ENCODE measurements at regions not wholly inside any gene's neighbourhood (a gene's known extent, or its start where the extent isn't known, plus 50 kb on each side); places are given as distances from the start of the nearest gene placed in this dataset.

DNA sequence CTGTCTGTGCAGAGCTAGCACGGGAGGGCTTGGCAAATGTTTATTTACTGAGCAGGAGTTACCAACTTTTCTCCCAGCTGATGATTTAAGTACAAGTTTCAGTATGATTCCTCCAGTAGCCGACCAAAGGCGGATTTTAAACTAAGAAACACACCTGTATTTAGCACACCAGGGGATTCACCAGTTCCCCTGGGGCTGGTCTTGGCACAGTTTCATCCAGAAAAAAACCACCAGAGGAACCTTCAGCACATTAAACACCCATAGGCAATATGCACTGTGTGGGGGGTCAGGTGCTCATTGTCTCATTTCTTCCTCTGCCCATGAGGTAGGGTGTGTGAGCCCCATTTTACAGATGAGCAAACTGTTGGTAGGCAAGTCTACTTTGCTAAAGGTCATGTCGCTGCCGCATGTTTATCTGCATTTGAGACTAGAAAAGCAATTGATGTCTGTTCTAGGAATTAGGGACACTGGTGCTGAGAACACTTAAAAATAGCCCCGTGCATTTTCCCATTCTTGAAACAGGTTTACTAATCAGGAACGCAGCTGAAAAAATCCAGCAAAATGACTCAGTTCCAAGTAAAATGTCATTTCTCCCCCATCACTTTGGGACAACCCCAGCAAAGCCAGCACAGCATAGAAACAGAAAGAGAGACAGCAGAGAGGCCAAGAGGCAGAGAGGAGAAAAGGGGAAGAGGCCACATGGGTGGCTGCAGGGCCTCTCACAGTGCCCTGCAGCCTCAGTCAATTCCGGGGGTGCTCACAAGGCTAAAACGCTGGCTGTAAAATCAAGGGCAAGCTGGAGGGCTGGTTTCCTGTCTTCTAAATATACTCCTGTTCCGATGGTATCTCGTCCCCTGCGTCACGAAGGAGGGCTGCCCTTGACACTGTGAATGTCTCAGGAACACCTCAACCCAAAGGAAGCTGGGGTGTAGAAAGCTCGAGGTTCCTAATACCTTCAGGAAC lies 166.8 kb upstream of the ID2 start:
- ATAC-seq (ENCODE audit: low read depth in 2 of 2) (peak; percentile 91 to 94), DNase-seq (peak; percentile 39)
- peaks cover 14 to 35% (median 18%) of the 10 kb centered on the region in 7 donors for H3K9me3 Mint-ChIP-seq
- peak overlapping the region in 2 of 6 donors; percentile 35 to 49 for H3K27ac Mint-ChIP-seq
- H3K4me3 Mint-ChIP-seq = peak overlapping the region in 6 of 8 donors; percentile 0 to 76 (median 42)
- peaks cover 18 to 26% (median 24%) of the 10 kb centered on the region in 3 donors for H3K4me1 Mint-ChIP-seq
- peaks cover 6 to 17% of the 10 kb centered on the region in 2 donors for H3K36me3 Mint-ChIP-seq
- H3K27me3 Mint-ChIP-seq = peaks cover 67 to 88% (median 85%) of the 10 kb centered on the region in 3 donors

DNA sequence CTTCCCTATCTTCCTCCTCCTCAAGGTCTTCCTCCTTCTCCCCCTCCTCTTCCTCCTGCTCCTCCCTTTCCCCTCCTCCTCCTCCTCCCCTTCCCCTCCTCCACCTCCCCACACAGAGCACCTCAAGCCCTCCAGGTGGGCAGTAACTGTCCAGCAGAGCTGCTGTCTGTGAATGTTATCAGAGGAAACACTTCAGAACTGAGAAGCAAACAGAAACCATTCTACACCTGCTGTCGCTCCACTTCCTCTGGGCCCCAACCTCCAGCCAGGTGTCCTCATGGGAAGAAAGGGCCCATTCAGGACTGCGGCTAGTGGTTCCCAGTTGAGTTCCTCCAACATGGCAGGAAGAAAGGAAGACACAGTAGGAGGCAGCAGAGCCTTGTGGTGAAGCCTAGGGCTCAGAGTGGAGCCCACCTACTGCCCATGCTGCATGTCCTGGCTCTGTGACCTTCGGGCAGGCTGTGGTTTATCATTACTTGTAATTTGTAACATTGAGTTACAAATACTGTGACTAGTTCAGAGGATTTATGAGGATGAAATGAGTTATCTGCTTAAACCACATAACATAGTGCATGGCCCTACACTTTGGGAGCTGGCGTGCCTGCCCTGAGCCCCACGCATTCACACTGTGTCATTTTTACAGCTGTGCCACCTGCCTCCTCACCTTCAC lies 165.9 kb upstream of the ID2 start:
- H3K36me3 Mint-ChIP-seq = peaks cover 4 to 10% of the 10 kb centered on the region in 2 donors
- ATAC-seq (ENCODE audit: low read depth in 2 of 2) (no peak), DNase-seq (no peak)
- no peak overlapping the region for H3K27ac Mint-ChIP-seq
- peaks cover 12 to 27% (median 16%) of the 10 kb centered on the region in 7 donors for H3K9me3 Mint-ChIP-seq
- peaks cover 18 to 26% (median 24%) of the 10 kb centered on the region in 3 donors for H3K4me1 Mint-ChIP-seq
- peaks cover 67 to 88% (median 85%) of the 10 kb centered on the region in 3 donors for H3K27me3 Mint-ChIP-seq
- H3K4me3 Mint-ChIP-seq = no peak overlapping the region

DNA sequence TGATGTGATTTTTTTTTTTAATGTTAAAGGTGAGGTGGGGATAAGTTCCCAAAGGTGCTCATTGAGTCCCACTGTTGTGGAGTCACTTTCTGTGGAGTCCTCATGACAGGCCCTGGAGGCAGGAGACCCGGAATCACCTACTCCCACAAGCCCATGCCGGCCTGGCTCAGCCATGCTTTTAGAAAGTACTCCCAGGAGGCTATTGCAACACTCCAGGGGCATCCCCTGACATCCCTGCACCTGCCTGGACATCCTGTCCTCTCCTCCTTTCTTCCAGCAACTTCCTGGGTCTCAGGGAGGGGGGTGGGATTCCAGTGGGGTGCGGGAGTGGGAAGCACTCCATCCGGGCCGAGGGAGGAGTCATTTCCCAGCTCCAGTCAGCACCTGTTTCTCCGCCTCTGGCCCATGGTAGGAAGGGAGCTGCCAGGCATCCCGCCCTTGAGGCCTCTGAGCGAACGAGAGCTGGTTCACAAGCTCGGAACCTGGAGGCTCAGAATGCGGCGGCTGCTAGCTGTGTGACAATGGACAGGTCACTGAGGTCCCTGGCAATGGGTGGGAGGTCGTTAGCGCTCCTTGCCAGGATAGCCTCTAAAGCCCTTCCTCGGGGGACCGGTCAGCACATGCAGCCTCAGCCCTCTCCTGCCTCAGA lies 163.9 kb upstream of the ID2 start:
- peaks cover 4 to 9% of the 10 kb centered on the region in 2 donors for H3K36me3 Mint-ChIP-seq
- H3K27me3 Mint-ChIP-seq = peaks cover 65 to 84% (median 82%) of the 10 kb centered on the region in 3 donors
- H3K9me3 Mint-ChIP-seq = peaks cover 12 to 30% (median 18%) of the 10 kb centered on the region in 7 donors
- peak overlapping the region in 1 of 8 donors; percentile 31 for H3K4me3 Mint-ChIP-seq
- H3K27ac Mint-ChIP-seq = no peak overlapping the region
- ATAC-seq (ENCODE audit: low read depth in 2 of 2) (no peak), DNase-seq (no peak)
- peaks cover 27 to 34% (median 29%) of the 10 kb centered on the region in 3 donors for H3K4me1 Mint-ChIP-seq

DNA sequence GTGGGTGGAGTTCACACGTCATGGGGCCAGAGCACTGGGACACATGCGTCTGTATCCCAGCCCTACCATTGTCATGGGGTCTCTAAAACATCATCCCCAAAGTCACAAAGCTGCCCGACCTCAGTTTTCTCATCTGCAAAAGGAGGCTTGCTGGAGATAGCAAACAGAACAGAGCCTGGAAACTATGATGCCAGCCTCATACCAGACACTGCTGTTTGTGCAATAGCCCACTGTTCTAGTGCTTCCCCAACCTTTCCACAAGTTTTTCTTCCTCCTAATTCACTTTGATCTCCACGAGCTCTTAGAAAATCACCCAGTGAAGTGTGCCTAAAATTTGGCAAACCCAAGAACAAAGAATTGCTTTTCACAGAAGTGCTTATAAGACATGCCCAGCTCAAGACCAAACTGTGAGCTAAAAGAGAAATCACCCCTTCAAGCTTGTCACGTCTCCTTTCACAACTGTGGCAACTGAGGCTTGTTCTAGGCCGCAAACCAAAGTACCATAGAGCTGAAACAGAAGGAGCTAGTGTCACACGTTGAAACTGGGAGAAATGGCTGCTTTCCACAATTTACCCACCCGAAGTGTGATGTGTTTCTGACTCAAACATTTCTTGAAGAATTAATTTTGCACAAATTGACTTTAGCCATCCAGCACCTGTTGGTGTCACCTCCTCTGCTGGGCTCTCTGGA lies 162.7 kb upstream of the ID2 start:
- no peak overlapping the region for H3K4me3 Mint-ChIP-seq
- H3K9me3 Mint-ChIP-seq = peaks cover 5 to 19% (median 9%) of the 10 kb centered on the region in 7 donors
- H3K27ac Mint-ChIP-seq = no peak overlapping the region
- H3K27me3 Mint-ChIP-seq = peaks cover 66 to 84% (median 82%) of the 10 kb centered on the region in 3 donors
- no peaks in the 10 kb centered on the region for H3K36me3 Mint-ChIP-seq
- H3K4me1 Mint-ChIP-seq = peaks cover 26 to 36% (median 30%) of the 10 kb centered on the region in 3 donors
- no peak for ATAC-seq (ENCODE audit: low read depth in 2 of 2)
- DNase-seq = no peak

DNA sequence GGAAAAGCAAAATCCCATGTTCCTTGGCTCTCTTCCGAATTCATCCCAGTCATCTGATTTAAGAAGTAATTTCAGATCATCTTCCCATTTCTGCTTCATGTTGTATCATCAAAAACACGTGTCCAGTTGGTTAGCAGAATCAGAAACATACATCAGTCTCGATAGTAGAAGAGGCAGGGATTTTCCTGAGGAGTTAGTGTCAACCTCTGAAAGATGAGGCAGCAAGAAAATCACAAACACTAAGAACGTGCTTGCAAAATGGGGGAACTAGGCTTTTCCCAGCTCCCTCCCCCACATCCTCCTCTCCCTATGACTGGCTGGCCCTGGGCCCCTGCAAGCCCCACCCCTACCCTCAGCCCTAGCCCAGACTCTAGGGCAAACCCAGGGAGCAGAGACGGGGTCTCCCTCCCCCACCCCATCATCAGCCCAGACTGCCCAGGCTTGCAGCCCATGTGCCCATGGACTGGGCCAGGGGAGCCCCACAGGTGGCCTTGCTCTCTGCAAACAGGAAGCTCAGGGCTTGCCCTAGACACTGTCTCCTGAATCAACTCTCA lies 161.0 kb upstream of the ID2 start:
- no peak for DNase-seq
- no peaks in the 10 kb centered on the region for H3K36me3 Mint-ChIP-seq
- H3K4me3 Mint-ChIP-seq = no peak overlapping the region
- H3K4me1 Mint-ChIP-seq = peaks cover 24 to 29% (median 24%) of the 10 kb centered on the region in 3 donors
- H3K27me3 Mint-ChIP-seq = peaks cover 58 to 76% (median 69%) of the 10 kb centered on the region in 3 donors
- H3K9me3 Mint-ChIP-seq = peaks cover 0 to 8% (median 0%) of the 10 kb centered on the region in 7 donors
- no peak overlapping the region for H3K27ac Mint-ChIP-seq
- ATAC-seq (ENCODE audit: low read depth in 2 of 2) = no peak

DNA sequence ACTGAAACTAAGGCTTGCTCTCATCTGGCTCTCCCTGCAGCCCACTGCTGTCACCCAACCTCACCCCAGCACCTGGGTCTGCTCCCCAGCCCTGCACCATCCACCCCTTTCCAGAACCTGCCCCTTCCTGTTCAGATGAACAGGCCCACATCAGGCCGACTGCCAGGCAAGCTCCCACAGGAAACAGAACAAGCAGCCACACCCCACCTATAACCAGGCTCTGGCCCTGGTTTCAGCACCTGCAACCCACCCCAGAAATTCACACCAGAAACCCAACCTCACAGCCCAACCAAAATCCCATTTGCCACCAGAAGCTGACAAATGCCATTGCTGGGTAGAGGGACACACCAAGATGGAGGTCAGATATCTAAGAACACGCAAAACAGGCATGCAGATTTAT lies 159.2 kb upstream of the ID2 start:
- peaks cover 23 to 36% (median 31%) of the 10 kb centered on the region in 3 donors for H3K4me1 Mint-ChIP-seq
- peak overlapping the region in 1 of 6 donors; percentile 75 for H3K27ac Mint-ChIP-seq
- no peak overlapping the region for H3K4me3 Mint-ChIP-seq
- peaks cover 60 to 85% (median 69%) of the 10 kb centered on the region in 3 donors for H3K27me3 Mint-ChIP-seq
- ATAC-seq (ENCODE audit: low read depth in 2 of 2) (no peak), DNase-seq (no peak)
- H3K36me3 Mint-ChIP-seq = no peaks in the 10 kb centered on the region
- peaks cover 0 to 8% (median 0%) of the 10 kb centered on the region in 7 donors for H3K9me3 Mint-ChIP-seq

DNA sequence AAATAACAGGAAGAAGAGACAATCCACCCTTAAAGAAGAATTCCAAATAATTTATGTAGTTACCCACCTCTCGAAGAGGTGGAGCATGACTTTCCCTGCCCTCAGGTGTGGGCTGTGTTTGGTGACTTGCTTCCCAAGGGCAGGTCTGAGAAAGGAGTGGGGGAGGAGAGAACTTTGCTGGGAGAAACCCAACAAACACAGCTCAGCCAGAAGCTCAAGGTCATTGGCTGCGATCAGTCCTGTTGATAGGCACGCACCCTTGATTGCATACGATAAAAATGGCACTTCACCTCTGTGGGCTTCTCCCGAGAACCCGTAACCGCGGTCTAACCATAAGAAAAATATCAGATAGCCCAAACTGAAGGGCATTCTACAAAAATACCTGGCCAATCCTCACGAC lies 157.5 kb upstream of the ID2 start:
- Mint-ChIP-seq H3K4me3 (peak overlapping the region in 1 of 8 donors; percentile 53), H3K4me1 (peaks cover 23 to 36% (median 31%) of the 10 kb centered on the region in 3 donors), H3K27ac (no peak overlapping the region), H3K36me3 (no peaks in the 10 kb centered on the region), H3K9me3 (peaks cover 0 to 8% (median 0%) of the 10 kb centered on the region in 7 donors), H3K27me3 (peaks cover 59 to 84% (median 68%) of the 10 kb centered on the region in 3 donors)
- no peak for DNase-seq
- ATAC-seq (ENCODE audit: low read depth in 2 of 2) = no peak

DNA sequence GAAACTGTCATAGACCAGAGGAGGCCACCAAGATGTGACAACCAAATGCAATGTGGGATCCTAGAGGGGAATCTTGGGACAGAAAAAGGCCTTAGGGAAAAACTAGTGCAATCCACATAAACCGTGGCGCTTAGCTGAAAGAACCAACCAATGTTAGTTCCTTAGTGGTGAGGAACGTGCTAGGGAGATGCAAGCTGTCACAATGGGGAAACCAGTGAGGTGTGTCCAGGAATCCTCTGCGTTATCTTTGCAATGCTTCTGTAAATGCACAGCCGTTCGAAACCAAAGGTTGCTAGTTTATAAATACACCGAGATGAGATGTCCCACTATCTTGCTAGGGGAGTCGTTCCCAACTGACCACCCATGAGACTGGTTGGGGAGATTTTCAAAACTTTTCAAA lies 157.0 kb upstream of the ID2 start:
- Mint-ChIP-seq H3K36me3 (no peaks in the 10 kb centered on the region), H3K27me3 (peaks cover 61 to 84% (median 68%) of the 10 kb centered on the region in 3 donors), H3K9me3 (peaks cover 0 to 8% (median 0%) of the 10 kb centered on the region in 7 donors), H3K27ac (no peak overlapping the region), H3K4me3 (peak overlapping the region in 1 of 8 donors; percentile 28), H3K4me1 (peaks cover 23 to 36% (median 31%) of the 10 kb centered on the region in 3 donors)
- no peak for ATAC-seq (ENCODE audit: low read depth in 2 of 2)
- DNase-seq = no peak

DNA sequence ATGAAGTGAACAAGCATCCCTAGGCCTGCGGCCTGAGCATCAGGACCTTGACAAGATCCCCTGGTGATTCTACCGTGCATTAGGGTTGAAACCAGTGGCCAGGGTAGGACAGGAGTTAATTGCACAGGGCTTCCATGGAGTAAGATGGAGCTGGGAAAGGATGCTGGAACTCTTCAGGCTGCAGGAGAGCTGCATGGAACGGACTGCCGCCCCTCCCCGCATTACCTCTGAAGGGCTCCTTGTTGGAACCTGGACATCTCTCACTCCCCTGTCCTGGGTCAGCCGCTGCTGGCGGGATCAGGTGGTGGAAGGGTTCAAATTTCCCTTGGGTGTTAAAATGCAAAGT lies 156.6 kb upstream of the ID2 start:
- Mint-ChIP-seq H3K27ac (no peak overlapping the region), H3K4me1 (peaks cover 23 to 36% (median 31%) of the 10 kb centered on the region in 3 donors)

DNA sequence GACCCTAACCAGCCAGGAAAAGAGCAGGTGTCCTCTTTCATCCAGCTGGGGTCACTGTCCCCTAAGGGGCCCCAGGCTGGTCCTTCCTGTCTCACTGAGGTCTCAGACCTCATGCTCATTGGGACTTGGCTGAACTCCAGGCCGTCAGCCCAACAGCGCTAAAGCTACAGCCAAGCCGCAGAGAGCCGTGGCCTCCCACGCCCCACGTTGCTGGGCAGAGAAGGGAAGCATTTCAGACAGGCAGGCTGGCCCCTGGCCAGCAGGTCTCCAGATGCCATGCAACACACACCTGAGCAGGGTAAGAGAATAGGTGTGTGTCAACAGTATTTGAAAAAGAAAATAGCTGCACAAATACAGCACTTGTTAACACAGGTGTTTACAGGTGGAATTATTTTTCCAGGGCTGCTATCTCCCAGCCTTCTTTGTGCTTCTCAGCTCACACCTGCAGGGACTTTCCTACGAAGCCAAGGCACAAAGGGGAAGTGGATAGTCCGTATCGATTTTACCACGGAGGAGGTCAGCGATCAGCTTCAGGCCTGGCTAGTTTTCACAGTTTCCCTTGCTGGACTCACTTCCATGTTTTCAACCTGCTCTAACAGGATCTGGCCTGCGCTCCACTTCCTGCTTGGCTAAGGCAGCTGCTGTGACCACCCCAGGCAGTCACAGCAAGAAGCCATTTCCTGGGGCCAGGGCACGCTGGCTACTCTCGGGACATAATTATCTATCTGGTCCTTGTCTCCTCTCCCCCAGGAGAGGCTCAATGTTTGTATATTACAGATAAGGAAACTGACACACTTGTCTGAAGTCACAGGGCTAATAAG lies 156.1 kb upstream of the ID2 start:
- Mint-ChIP-seq H3K36me3 (peaks cover 0 to 2% of the 10 kb centered on the region in 2 donors), H3K27ac (no peak overlapping the region), H3K4me1 (peaks cover 23 to 36% (median 31%) of the 10 kb centered on the region in 3 donors), H3K9me3 (peaks cover 0 to 15% (median 3%) of the 10 kb centered on the region in 7 donors), H3K27me3 (peaks cover 55 to 78% (median 61%) of the 10 kb centered on the region in 3 donors), H3K4me3 (peak overlapping the region in 3 of 8 donors; percentile 21 to 75 (median 69))
- peak; percentile 63 to 67 for ATAC-seq (ENCODE audit: low read depth in 2 of 2)
- peak; percentile 14 for DNase-seq

More for the DNA sequence above, 156.6 kb upstream of the ID2 start:
- ATAC-seq (ENCODE audit: low read depth in 2 of 2) (no peak), DNase-seq (no peak)
- no peaks in the 10 kb centered on the region for H3K36me3 Mint-ChIP-seq
- H3K27me3 Mint-ChIP-seq = peaks cover 61 to 84% (median 67%) of the 10 kb centered on the region in 3 donors
- H3K9me3 Mint-ChIP-seq = peaks cover 0 to 11% (median 2%) of the 10 kb centered on the region in 7 donors
- no peak overlapping the region for H3K4me3 Mint-ChIP-seq

DNA sequence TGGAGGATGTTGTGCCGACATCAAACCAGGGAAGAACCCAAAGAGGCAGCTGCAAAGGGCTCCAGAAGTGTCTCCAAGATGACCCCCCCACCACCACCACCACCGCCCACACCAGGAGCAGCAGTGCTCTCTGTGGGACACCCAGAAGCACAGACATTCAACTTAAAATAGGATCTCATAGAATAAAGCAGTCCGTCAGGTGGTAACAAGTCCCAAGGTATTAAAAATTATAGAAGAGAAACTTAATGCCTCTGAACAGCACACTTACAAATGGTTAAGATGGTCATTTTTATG lies 155.5 kb upstream of the ID2 start:
- peaks cover 23 to 36% (median 31%) of the 10 kb centered on the region in 3 donors for H3K4me1 Mint-ChIP-seq
- no peak overlapping the region for H3K27ac Mint-ChIP-seq
- ATAC-seq (ENCODE audit: low read depth in 2 of 2) (peak; percentile 19), DNase-seq (no peak)
- peaks cover 3 to 19% (median 8%) of the 10 kb centered on the region in 7 donors for H3K9me3 Mint-ChIP-seq
- peaks cover 53 to 80% (median 57%) of the 10 kb centered on the region in 3 donors for H3K27me3 Mint-ChIP-seq
- peak overlapping the region in 1 of 8 donors; percentile 69 for H3K4me3 Mint-ChIP-seq
- H3K36me3 Mint-ChIP-seq = peaks cover 0 to 7% of the 10 kb centered on the region in 2 donors
